ENCODE measurements at regions not wholly inside any gene's neighbourhood (a gene's known extent, or its start where the extent isn't known, plus 50 kb on each side); places are given as distances from the start of the nearest gene placed in this dataset.

DNA sequence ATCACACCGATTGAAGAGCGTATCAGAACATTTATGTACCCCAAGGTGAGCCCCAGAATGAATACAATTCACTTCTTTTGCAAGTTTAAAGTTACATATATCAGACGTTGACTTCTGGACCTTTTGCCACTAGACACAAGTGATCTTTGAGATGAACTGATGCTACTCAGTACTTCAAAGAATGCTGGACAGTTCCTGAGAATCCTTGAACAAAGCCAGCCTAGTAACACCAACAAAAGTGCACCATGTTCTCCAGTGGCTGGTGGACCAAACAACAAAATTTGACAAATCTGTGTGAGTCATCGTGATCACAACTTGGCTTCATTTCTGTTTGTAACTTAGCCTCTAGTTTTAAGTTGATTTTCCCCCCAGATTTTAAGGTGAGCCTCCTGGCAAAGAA lies 355.7 kb downstream of the SOX2 start:
- no peak for TF ChIP-seq POLR2A (IDR thresholded peaks at IDR 0.05; ENCODE audit: low read depth, low read length)
- TF ChIP-seq, protein P1, sequence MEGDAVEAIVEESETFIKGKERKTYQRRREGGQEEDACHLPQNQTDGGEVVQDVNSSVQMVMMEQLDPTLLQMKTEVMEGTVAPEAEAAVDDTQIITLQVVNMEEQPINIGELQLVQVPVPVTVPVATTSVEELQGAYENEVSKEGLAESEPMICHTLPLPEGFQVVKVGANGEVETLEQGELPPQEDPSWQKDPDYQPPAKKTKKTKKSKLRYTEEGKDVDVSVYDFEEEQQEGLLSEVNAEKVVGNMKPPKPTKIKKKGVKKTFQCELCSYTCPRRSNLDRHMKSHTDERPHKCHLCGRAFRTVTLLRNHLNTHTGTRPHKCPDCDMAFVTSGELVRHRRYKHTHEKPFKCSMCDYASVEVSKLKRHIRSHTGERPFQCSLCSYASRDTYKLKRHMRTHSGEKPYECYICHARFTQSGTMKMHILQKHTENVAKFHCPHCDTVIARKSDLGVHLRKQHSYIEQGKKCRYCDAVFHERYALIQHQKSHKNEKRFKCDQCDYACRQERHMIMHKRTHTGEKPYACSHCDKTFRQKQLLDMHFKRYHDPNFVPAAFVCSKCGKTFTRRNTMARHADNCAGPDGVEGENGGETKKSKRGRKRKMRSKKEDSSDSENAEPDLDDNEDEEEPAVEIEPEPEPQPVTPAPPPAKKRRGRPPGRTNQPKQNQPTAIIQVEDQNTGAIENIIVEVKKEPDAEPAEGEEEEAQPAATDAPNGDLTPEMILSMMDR (conservative IDR thresholded peaks at IDR 0.05; ENCODE audit: low read depth, low read length) = no peak
- TF ChIP-seq RCOR1 (IDR thresholded peaks at IDR 0.05; ENCODE audit: insufficient replicate concordance, low read length) = no peak
- TF ChIP-seq RAD21 (IDR thresholded peaks at IDR 0.05; ENCODE audit: low read length) = no peak
- no peak for TF ChIP-seq BHLHE40 (IDR thresholded peaks at IDR 0.05; ENCODE audit: low read depth, low read length)
- no peak for TF ChIP-seq MXI1 (IDR thresholded peaks at IDR 0.05; ENCODE audit: borderline replicate concordance, low read depth, low read length)
- no peak for TF ChIP-seq MAFK (IDR thresholded peaks at IDR 0.05; ENCODE audit: low read depth, low read length)
- no peak for TF ChIP-seq RFX5 (IDR thresholded peaks at IDR 0.05; ENCODE audit: low read depth, low read length)
- no peak for TF ChIP-seq CHD1 (IDR thresholded peaks at IDR 0.05; ENCODE audit: low read depth, low read length)
- TF ChIP-seq SMC3 (IDR thresholded peaks at IDR 0.05; ENCODE audit: low read depth, low read length) = no peak
- TF ChIP-seq, protein P2, sequence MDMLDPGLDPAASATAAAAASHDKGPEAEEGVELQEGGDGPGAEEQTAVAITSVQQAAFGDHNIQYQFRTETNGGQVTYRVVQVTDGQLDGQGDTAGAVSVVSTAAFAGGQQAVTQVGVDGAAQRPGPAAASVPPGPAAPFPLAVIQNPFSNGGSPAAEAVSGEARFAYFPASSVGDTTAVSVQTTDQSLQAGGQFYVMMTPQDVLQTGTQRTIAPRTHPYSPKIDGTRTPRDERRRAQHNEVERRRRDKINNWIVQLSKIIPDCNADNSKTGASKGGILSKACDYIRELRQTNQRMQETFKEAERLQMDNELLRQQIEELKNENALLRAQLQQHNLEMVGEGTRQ (IDR thresholded peaks at IDR 0.05; ENCODE audit: low read depth, low read length) = no peak
- no peak for TF ChIP-seq FOS (IDR thresholded peaks at IDR 0.05; ENCODE audit: low read depth, low read length)
- TF ChIP-seq MAZ (IDR thresholded peaks at IDR 0.05; ENCODE audit: borderline replicate concordance, low read depth, low read length) = no peak
- no peak for TF ChIP-seq CEBPB (IDR thresholded peaks at IDR 0.05; ENCODE audit: low read depth, low read length)
